ENCODE measurements at regions not wholly inside any gene's neighbourhood (a gene's known extent, or its start where the extent isn't known, plus 50 kb on each side); places are given as distances from the start of the nearest gene placed in this dataset.

DNA sequence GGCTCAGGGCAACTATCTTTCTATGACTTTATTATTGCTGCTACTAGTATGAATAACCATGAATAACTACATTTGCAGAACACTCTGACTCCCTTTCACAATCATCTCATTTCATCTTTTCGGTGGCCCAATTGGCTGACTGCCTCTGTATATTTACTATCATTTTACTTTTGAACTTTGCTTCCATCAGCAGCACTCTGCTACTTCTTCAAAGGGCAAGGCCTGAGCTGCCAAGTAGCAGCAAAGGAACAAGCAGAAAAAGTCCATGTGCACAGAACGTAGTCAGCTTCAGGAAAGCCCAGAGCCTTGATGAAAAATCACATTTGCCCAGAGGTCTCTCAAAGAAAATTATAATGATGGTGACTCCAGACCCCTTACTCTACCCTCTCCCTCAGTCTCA is 214.5 kb upstream of the PUM3 start:
- Histone ChIP-seq H3K4me2 (ENCODE audit: insufficient read depth, low read length) (no peak overlapping the region), H2AFZ (ENCODE audit: low read depth, low read length) (no peak overlapping the region), H3K9ac (ENCODE audit: insufficient read depth in 1 of 2, low read depth in 2 of 2, low read length in 2 of 2) (no peak overlapping the region), H3K4me1 (replicated peaks in 1 of 2; ENCODE audit: control insufficient read depth in 2 of 2, insufficient read depth in 2 of 2, low read length in 2 of 2) (no peaks in the 10 kb centered on the region), H3K27ac (ENCODE audit: extremely low read depth, low read depth, low read length) (no peak overlapping the region), H3K79me2 (ENCODE audit: control insufficient read depth, insufficient read depth, low read length) (no peaks in the 10 kb centered on the region), H3K9me3 (replicated peaks; ENCODE audit: control insufficient read depth, insufficient read depth, low read depth, low read length) (no peaks in the 10 kb centered on the region), H3K27me3 (ENCODE audit: control insufficient read depth in 2 of 2, insufficient read depth in 2 of 2, low read length in 2 of 2) (no peaks in the 10 kb centered on the region), H3K4me3 (no peak overlapping the region), H3K36me3 (ENCODE audit: control insufficient read depth, insufficient read depth, low read length) (no peaks in the 10 kb centered on the region), H4K20me1 (replicated peaks; ENCODE audit: control insufficient read depth, insufficient read depth, low read length) (no peaks in the 10 kb centered on the region), H3K9me1 (ENCODE audit: control insufficient read depth, insufficient read depth, low read length) (no peaks in the 10 kb centered on the region)
- 0% methylated on average over 2 of the region's 2 CpGs for WGBS (ENCODE audit: insufficient coverage, low coverage, missing lambda C conversion rate)
- CTCF ChIA-PET (ENCODE audit: low intra/inter-chr PET ratio): no interaction called here
- BruUV-seq (replicated peaks): no TSS peak
- no peak for FAIRE-seq
- ATAC-seq: no peak
- POLR2A ChIA-PET: no interaction called here
- no peak for DNase-seq (ENCODE audit: extremely low read depth in 1 of 4, low spot score in 3 of 4)
- in situ Hi-C loops (cut with MboI) (no loop called here), intact Hi-C loops (cut with micrococcal nuclease) (no loop called here)
- no peak for TF ChIP-seq HDGF (IDR thresholded peaks at IDR 0.05)
- TF ChIP-seq LARP7 (IDR thresholded peaks at IDR 0.05): no peak
- TF ChIP-seq ZNF655 (CRISPR knock-in tag; IDR thresholded peaks at IDR 0.05): no peak
- TF ChIP-seq ZNF197 (CRISPR knock-in tag; IDR thresholded peaks at IDR 0.05; ENCODE audit: low read depth): no peak
- TF ChIP-seq KDM1A (IDR thresholded peaks at IDR 0.05): no peak
- no peak for TF ChIP-seq FOSL1 (tag; conservative IDR thresholded peaks at IDR 0.05)
- TF ChIP-seq NFE2L1 (tag; IDR thresholded peaks at IDR 0.05; ENCODE audit: borderline replicate concordance, low read depth): no peak
- no peak for TF ChIP-seq SMC3 (conservative IDR thresholded peaks at IDR 0.05; ENCODE audit: insufficient read depth, low read depth, low read length)
- no peak for TF ChIP-seq ZNF354B (CRISPR knock-in tag; IDR thresholded peaks at IDR 0.05)
- TF ChIP-seq ADNP (tag; IDR thresholded peaks at IDR 0.05): no peak

Measured in K562 (cell line).